HEK293 (cell line): ENCODE measurements at regions not wholly inside any gene's neighbourhood (a gene's known extent, or its start where the extent isn't known, plus 50 kb on each side); places are given as distances from the start of the nearest gene placed in this dataset.

Source experiments
- CTCF ChIA-PET: fragments of 350-600 bp; formaldehyde crosslinking; extraction: SDS; loops from one replicate; lab custom pipeline; 2021; ENCODE audit warnings: antibody characterized with exemption; lab: Yijun Ruan, JAX
- POLR2A ChIA-PET: fragments of 300-600 bp; formaldehyde crosslinking; extraction: SDS; loops from one replicate; lab custom pipeline; 2020; ENCODE audit warnings: antibody characterized with exemption, inconsistent platforms; lab: Yijun Ruan, JAX
- H3K27ac ChIP-seq: fragments of 200-500 bp; sonication (Bioruptor generic); 2 replicates; pipeline ENCODE4 v1.5.1; 2014; ENCODE audit warnings: low read depth, low read length, control low read depth, inconsistent platforms; ENCODE audit errors: extremely low read depth
- H3K36me3 ChIP-seq, 2 experiments: fragments of 200-500 bp in 1 of 2; sonication (Bioruptor generic) in 1 of 2; 1 replicate in 1 of 2; 2 replicates in 1 of 2; pipeline ENCODE4 v1.5.1; 2014 to 2017; ENCODE audit warnings: inconsistent platforms in 2 of 2, low read length in 2 of 2; ENCODE audit not compliant: control insufficient read depth in 2 of 2, insufficient read depth in 1 of 2
- H3K4me1 ChIP-seq: fragments of 200-500 bp; sonication (Bioruptor generic); 2 replicates; pipeline ENCODE4 v1.5.1; 2014; ENCODE audit warnings: mild to moderate bottlenecking, low read length, inconsistent platforms; ENCODE audit not compliant: control insufficient read depth, insufficient read depth
- H3K4me3 ChIP-seq: 2 replicates; pipeline ENCODE4 v1.5.1; 2011; ENCODE audit warnings: low read depth, mild to moderate bottlenecking, control low read depth, low read length, moderate library complexity
- H3K9me3 ChIP-seq: fragments of 200-500 bp; sonication (Bioruptor generic); 2 replicates; pipeline ENCODE4 v1.5.1; 2014; ENCODE audit warnings: low read depth, low read length, inconsistent platforms; ENCODE audit not compliant: control insufficient read depth, insufficient read depth
- HOXA7 ChIP-seq: sonication (generic); formaldehyde crosslinking; IDR thresholded peaks from 2 replicates; pipeline ENCODE4 v1.8.1; 2022; ENCODE audit warnings: missing genetic modification reagents, borderline replicate concordance
- KLF8 ChIP-seq: fragments of 450-650 bp; formaldehyde crosslinking; IDR thresholded peaks from 2 replicates; pipeline ENCODE4 v1.5.1; 2016; ENCODE audit warnings: missing biosample characterization, missing genetic modification characterization
- KLF9 ChIP-seq: fragments of 450-650 bp; formaldehyde crosslinking; IDR thresholded peaks from 2 replicates; pipeline ENCODE4 v1.5.1; 2016; ENCODE audit warnings: missing biosample characterization, missing genetic modification characterization, low read depth
- SP3 ChIP-seq: fragments of 450-650 bp; formaldehyde crosslinking; IDR thresholded peaks from 2 replicates; pipeline ENCODE4 v1.5.1; 2016; ENCODE audit warnings: missing biosample characterization, missing genetic modification characterization
- TRIM28 ChIP-seq: IDR thresholded peaks from 2 replicates; pipeline ENCODE4 v1.6.1; 2011; ENCODE audit warnings: low read length, control low read depth, borderline replicate concordance
- YY1 ChIP-seq: fragments of 450-650 bp; formaldehyde crosslinking; IDR thresholded peaks from 2 replicates; pipeline ENCODE4 v1.5.1; 2018; ENCODE audit warnings: missing biosample characterization, missing genetic modification characterization
- ZBTB26 ChIP-seq: fragments of 450-650 bp; formaldehyde crosslinking; optimal IDR thresholded peaks from 2 replicates; pipeline ENCODE3; 2016; ENCODE audit warnings: missing biosample characterization, mild to moderate bottlenecking, missing genetic modification characterization
- ZNF202 ChIP-seq: fragments of 450-650 bp; formaldehyde crosslinking; IDR thresholded peaks from 2 replicates; pipeline ENCODE4 v1.5.1; 2016; ENCODE audit warnings: missing biosample characterization, missing genetic modification characterization, borderline replicate concordance
- ZNF23 ChIP-seq: fragments of 450-650 bp; formaldehyde crosslinking; IDR thresholded peaks from 2 replicates; pipeline ENCODE4 v1.5.1; 2016; ENCODE audit warnings: missing biosample characterization, missing genetic modification characterization, borderline replicate concordance
- ZNF292 ChIP-seq: fragments of 450-650 bp; formaldehyde crosslinking; IDR thresholded peaks from 2 replicates; pipeline ENCODE4 v1.5.1; 2016; ENCODE audit warnings: low read depth, missing biosample characterization, missing genetic modification characterization, borderline replicate concordance
- ZNF302 ChIP-seq: fragments of 450-650 bp; formaldehyde crosslinking; IDR thresholded peaks from 2 replicates; pipeline ENCODE4 v1.5.1; 2016; ENCODE audit warnings: missing biosample characterization, missing genetic modification characterization, low read depth
- ZNF324 ChIP-seq: fragments of 450-650 bp; formaldehyde crosslinking; IDR thresholded peaks from 2 replicates; pipeline ENCODE4 v1.5.1; 2016; ENCODE audit warnings: missing biosample characterization, missing genetic modification characterization
- ZNF423 ChIP-seq: fragments of 450-650 bp; formaldehyde crosslinking; IDR thresholded peaks from 2 replicates; pipeline ENCODE4 v1.5.1; 2016; ENCODE audit warnings: missing biosample characterization, missing genetic modification characterization
- ZNF433 ChIP-seq: fragments of 450-650 bp; formaldehyde crosslinking; IDR thresholded peaks from 2 replicates; pipeline ENCODE4 v1.5.1; 2016; ENCODE audit warnings: missing biosample characterization, missing genetic modification characterization, low read depth
- ZNF473 ChIP-seq: fragments of 450-650 bp; formaldehyde crosslinking; IDR thresholded peaks from 2 replicates; pipeline ENCODE4 v1.5.1; 2017; ENCODE audit warnings: missing biosample characterization, missing genetic modification characterization
- ZNF501 ChIP-seq: fragments of 450-650 bp; formaldehyde crosslinking; IDR thresholded peaks from 2 replicates; pipeline ENCODE4 v1.5.1; 2016; ENCODE audit warnings: missing biosample characterization, missing genetic modification characterization
- ZNF510 ChIP-seq: fragments of 450-650 bp; formaldehyde crosslinking; IDR thresholded peaks from 2 replicates; pipeline ENCODE4 v1.5.1; 2018; ENCODE audit warnings: mild to moderate bottlenecking, missing genetic modification characterization, missing biosample characterization; ENCODE audit not compliant: insufficient replicate concordance
- ZNF514 ChIP-seq: fragments of 450-650 bp; formaldehyde crosslinking; IDR thresholded peaks from 2 replicates; pipeline ENCODE4 v1.5.1; 2016; ENCODE audit warnings: missing biosample characterization, missing genetic modification characterization
- ZNF530 ChIP-seq: fragments of 450-650 bp; formaldehyde crosslinking; IDR thresholded peaks from 2 replicates; pipeline ENCODE4 v1.5.1; 2016; ENCODE audit warnings: low read depth, missing biosample characterization, missing genetic modification characterization
- ZNF544 ChIP-seq: fragments of 450-650 bp; formaldehyde crosslinking; IDR thresholded peaks from 2 replicates; pipeline ENCODE4 v1.5.0; 2017; ENCODE audit warnings: missing biosample characterization, missing genetic modification characterization
- ZNF664 ChIP-seq: fragments of 450-650 bp; formaldehyde crosslinking; IDR thresholded peaks from 2 replicates; pipeline ENCODE4 v1.5.1; 2016; ENCODE audit warnings: missing biosample characterization, missing genetic modification characterization
- ZNF677 ChIP-seq: fragments of 450-650 bp; IDR thresholded peaks from 2 replicates; pipeline ENCODE4 v1.5.0; 2018; ENCODE audit warnings: missing biosample characterization, mild to moderate bottlenecking, missing genetic modification characterization, moderate library complexity
- ZNF707 ChIP-seq: fragments of 450-650 bp; formaldehyde crosslinking; IDR thresholded peaks from 2 replicates; pipeline ENCODE4 v1.5.1; 2016; ENCODE audit warnings: missing biosample characterization, missing genetic modification characterization
- ZNF792 ChIP-seq: fragments of 450-650 bp; formaldehyde crosslinking; IDR thresholded peaks from 2 replicates; pipeline ENCODE4 v1.5.1; 2016; ENCODE audit warnings: missing biosample characterization, missing genetic modification characterization
- ZNF837 ChIP-seq: fragments of 450-650 bp; formaldehyde crosslinking; IDR thresholded peaks from 2 replicates; pipeline ENCODE4 v1.5.1; 2016; ENCODE audit warnings: missing biosample characterization, missing genetic modification characterization
- ZNF843 ChIP-seq: fragments of 450-650 bp; formaldehyde crosslinking; IDR thresholded peaks from 2 replicates; pipeline ENCODE4 v1.5.1; 2016; ENCODE audit warnings: missing biosample characterization, missing genetic modification characterization
- ZSCAN4 ChIP-seq: fragments of 450-650 bp; formaldehyde crosslinking; IDR thresholded peaks from 2 replicates; pipeline ENCODE4 v1.5.1; 2017; ENCODE audit warnings: missing biosample characterization, missing genetic modification characterization
- ZXDB ChIP-seq: fragments of 450-650 bp; formaldehyde crosslinking; IDR thresholded peaks from 2 replicates; pipeline ENCODE4 v1.5.1; 2016; ENCODE audit warnings: missing biosample characterization, missing genetic modification characterization
- TF ChIP-seq, protein P1 (sequence below): fragments of 450-650 bp; formaldehyde crosslinking; IDR thresholded peaks from 2 replicates; pipeline ENCODE4 v1.5.1; 2016; ENCODE audit warnings: missing biosample characterization, missing genetic modification characterization
- TF ChIP-seq, protein P2 (sequence below): IDR thresholded peaks from 2 replicates; pipeline ENCODE4 v1.6.1; 2011; ENCODE audit warnings: mild to moderate bottlenecking, low read depth, low read length, borderline replicate concordance
- TF ChIP-seq, protein P3 (sequence below): fragments of 450-650 bp; formaldehyde crosslinking; IDR thresholded peaks from 2 replicates; pipeline ENCODE4 v1.5.1; 2016; ENCODE audit warnings: missing biosample characterization, missing genetic modification characterization

DNA sequence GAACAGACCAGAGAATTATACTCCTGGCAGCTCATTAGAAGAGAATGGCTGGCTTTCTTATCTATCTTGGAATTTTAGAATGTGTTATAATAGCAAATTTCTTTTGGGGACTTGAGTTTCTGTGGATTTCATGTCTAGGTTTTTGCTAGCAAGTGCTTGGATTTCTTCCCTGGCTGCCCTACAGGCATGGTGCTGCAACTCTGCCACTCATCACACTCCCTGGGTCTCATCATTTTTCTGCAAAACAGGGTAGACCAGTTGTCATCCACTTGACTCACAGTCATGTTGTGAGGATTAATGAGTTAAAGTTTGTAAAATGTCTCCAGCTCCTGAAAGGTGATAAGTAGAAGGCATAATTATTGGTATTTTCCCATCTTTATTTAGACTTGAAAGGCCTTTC, 60.7 kb upstream of the LCORL start:
- CTCF ChIA-PET: no interaction called here
- H3K4me1 ChIP-seq: no peaks in the 10 kb centered on the region
- H3K4me3 ChIP-seq: no peak overlapping the region
- no peaks in the 10 kb centered on the region for H3K9me3 ChIP-seq
- no peak for TF ChIP-seq ZNF514
- TF ChIP-seq KLF9 (tag by site-specific recombination): no peak
- TF ChIP-seq ZNF510: no peak
- TF ChIP-seq ZNF843 (tag by site-specific recombination): no peak
- no peak for TF ChIP-seq ZNF423 (tag by site-specific recombination)
- no peak for TF ChIP-seq ZSCAN4 (tag by site-specific recombination)
- TF ChIP-seq HOXA7 (CRISPR knock-in tag): no peak
- TF ChIP-seq ZNF324 (tag by site-specific recombination): no peak
- TF ChIP-seq ZNF433 (tag by site-specific recombination): no peak
- TF ChIP-seq KLF8 (tag by site-specific recombination): no peak
- TF ChIP-seq ZNF473 (tag by site-specific recombination): no peak
- TF ChIP-seq ZNF707 (tag by site-specific recombination): no peak
- no peak for TF ChIP-seq ZNF837 (tag by site-specific recombination)
- no peak for TF ChIP-seq ZNF302
- no peak for TF ChIP-seq TRIM28
- POLR2A ChIA-PET: no interaction called here
- H3K27ac ChIP-seq: no peak overlapping the region
- no peaks in the 10 kb centered on the region for H3K36me3 ChIP-seq

GRCh38 chr4:18081708-18082107, 60.2 kb upstream of the LCORL start:
- Histone ChIP-seq H3K9me3 (no peaks in the 10 kb centered on the region), H3K4me3 (no peak overlapping the region), H3K4me1 (no peaks in the 10 kb centered on the region), H3K27ac (no peak overlapping the region), H3K36me3 (no peaks in the 10 kb centered on the region)
- ChIA-PET CTCF (no interaction called here), POLR2A (no interaction called here)
- TF ChIP-seq, protein P1, sequence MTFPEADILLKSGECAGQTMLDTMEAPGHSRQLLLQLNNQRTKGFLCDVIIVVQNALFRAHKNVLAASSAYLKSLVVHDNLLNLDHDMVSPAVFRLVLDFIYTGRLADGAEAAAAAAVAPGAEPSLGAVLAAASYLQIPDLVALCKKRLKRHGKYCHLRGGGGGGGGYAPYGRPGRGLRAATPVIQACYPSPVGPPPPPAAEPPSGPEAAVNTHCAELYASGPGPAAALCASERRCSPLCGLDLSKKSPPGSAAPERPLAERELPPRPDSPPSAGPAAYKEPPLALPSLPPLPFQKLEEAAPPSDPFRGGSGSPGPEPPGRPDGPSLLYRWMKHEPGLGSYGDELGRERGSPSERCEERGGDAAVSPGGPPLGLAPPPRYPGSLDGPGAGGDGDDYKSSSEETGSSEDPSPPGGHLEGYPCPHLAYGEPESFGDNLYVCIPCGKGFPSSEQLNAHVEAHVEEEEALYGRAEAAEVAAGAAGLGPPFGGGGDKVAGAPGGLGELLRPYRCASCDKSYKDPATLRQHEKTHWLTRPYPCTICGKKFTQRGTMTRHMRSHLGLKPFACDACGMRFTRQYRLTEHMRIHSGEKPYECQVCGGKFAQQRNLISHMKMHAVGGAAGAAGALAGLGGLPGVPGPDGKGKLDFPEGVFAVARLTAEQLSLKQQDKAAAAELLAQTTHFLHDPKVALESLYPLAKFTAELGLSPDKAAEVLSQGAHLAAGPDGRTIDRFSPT (tag by site-specific recombination): no peak
- TF ChIP-seq ZNF544 (tag by site-specific recombination): no peak
- TF ChIP-seq SP3 (tag by site-specific recombination): no peak
- no peak for TF ChIP-seq ZNF501
- no peak for TF ChIP-seq ZXDB (tag by site-specific recombination)
- TF ChIP-seq ZNF792 (tag by site-specific recombination): no peak
- TF ChIP-seq YY1 (tag by site-specific recombination): no peak
- no peak for TF ChIP-seq ZNF23 (tag by site-specific recombination)
- no peak for TF ChIP-seq ZNF677 (tag by site-specific recombination)
- no peak for TF ChIP-seq ZNF202 (tag by site-specific recombination)
- no peak for TF ChIP-seq ZNF664 (tag by site-specific recombination)
- TF ChIP-seq ZNF292 (tag by site-specific recombination): no peak
- no peak for TF ChIP-seq ZNF530 (tag by site-specific recombination)
- TF ChIP-seq, protein P2, sequence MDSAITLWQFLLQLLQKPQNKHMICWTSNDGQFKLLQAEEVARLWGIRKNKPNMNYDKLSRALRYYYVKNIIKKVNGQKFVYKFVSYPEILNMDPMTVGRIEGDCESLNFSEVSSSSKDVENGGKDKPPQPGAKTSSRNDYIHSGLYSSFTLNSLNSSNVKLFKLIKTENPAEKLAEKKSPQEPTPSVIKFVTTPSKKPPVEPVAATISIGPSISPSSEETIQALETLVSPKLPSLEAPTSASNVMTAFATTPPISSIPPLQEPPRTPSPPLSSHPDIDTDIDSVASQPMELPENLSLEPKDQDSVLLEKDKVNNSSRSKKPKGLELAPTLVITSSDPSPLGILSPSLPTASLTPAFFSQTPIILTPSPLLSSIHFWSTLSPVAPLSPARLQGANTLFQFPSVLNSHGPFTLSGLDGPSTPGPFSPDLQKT: no peak
- TF ChIP-seq ZBTB26 (tag by site-specific recombination): no peak
- TF ChIP-seq, protein P3, sequence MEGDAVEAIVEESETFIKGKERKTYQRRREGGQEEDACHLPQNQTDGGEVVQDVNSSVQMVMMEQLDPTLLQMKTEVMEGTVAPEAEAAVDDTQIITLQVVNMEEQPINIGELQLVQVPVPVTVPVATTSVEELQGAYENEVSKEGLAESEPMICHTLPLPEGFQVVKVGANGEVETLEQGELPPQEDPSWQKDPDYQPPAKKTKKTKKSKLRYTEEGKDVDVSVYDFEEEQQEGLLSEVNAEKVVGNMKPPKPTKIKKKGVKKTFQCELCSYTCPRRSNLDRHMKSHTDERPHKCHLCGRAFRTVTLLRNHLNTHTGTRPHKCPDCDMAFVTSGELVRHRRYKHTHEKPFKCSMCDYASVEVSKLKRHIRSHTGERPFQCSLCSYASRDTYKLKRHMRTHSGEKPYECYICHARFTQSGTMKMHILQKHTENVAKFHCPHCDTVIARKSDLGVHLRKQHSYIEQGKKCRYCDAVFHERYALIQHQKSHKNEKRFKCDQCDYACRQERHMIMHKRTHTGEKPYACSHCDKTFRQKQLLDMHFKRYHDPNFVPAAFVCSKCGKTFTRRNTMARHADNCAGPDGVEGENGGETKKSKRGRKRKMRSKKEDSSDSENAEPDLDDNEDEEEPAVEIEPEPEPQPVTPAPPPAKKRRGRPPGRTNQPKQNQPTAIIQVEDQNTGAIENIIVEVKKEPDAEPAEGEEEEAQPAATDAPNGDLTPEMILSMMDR (tag by site-specific recombination): no peak
